ENCODE measurements at regions not wholly inside any gene's neighbourhood (a gene's known extent, or its start where the extent isn't known, plus 50 kb on each side); places are given as distances from the start of the nearest gene placed in this dataset.

DNA sequence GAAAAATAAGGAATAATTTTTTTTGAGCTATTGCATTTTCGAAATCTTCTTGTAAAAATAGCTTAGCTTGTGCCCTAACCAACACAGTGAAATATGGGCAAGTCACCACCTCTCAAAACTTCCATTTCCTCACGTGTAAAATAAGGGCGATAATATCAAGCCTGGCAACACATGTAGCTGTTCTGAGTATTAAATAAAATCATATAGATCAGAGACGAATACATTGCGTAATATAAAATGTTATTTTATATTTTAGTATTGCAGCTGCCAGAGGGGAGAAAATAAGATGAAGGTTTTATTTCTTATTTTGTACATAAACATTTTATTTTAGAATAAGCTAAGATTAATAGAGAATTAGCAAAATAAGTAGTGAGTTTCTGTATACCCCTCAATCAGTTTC lies 85.9 kb downstream of the C21orf91 start:
- TF ChIP-seq, protein P1, sequence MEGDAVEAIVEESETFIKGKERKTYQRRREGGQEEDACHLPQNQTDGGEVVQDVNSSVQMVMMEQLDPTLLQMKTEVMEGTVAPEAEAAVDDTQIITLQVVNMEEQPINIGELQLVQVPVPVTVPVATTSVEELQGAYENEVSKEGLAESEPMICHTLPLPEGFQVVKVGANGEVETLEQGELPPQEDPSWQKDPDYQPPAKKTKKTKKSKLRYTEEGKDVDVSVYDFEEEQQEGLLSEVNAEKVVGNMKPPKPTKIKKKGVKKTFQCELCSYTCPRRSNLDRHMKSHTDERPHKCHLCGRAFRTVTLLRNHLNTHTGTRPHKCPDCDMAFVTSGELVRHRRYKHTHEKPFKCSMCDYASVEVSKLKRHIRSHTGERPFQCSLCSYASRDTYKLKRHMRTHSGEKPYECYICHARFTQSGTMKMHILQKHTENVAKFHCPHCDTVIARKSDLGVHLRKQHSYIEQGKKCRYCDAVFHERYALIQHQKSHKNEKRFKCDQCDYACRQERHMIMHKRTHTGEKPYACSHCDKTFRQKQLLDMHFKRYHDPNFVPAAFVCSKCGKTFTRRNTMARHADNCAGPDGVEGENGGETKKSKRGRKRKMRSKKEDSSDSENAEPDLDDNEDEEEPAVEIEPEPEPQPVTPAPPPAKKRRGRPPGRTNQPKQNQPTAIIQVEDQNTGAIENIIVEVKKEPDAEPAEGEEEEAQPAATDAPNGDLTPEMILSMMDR (IDR thresholded peaks at IDR 0.05; ENCODE audit: low read length) = no peak
- TF ChIP-seq EZH2 (optimal IDR thresholded peaks at IDR 0.05; ENCODE audit: low read depth, low read length) = no peak
